SK-N-SH (cell line): ENCODE measurements at regions not wholly inside any gene's neighbourhood (a gene's known extent, or its start where the extent isn't known, plus 50 kb on each side); places are given as distances from the start of the nearest gene placed in this dataset.

Experiments used
- CTCF ChIP-seq: fragments of 200-600 bp; sonication (generic); IDR thresholded peaks from 2 replicates; pipeline ENCODE4 v1.6.1; 2017; ENCODE audit warnings: antibody characterized with exemption, mild to moderate bottlenecking, moderate library complexity
- EP300 ChIP-seq, 2 experiments: IDR thresholded peaks; 2 replicates each; pipeline versions ENCODE4 v1.4.0 to v1.6.1; 2012; ENCODE audit warnings: borderline replicate concordance in 1 of 2, low read depth in 1 of 2, low read length in 1 of 2
- POLR2AphosphoS5 ChIP-seq: IDR thresholded peaks from 2 replicates; pipeline ENCODE4 v1.6.1; 2012; ENCODE audit warnings: low read depth, low read length
- RAD21 ChIP-seq: IDR thresholded peaks from 2 replicates; pipeline ENCODE4 v1.6.1; 2012; ENCODE audit warnings: mild to moderate bottlenecking, low read length
- RXRA ChIP-seq: IDR thresholded peaks from 2 replicates; pipeline ENCODE4 v1.4.0; 2012; ENCODE audit warnings: low read depth, mild to moderate bottlenecking, borderline replicate concordance
- SIN3A ChIP-seq: IDR thresholded peaks from 2 replicates; pipeline ENCODE4 v1.6.1; 2012; ENCODE audit warnings: low read depth, mild to moderate bottlenecking, low read length, moderate library complexity, borderline replicate concordance
- TAF1 ChIP-seq: IDR thresholded peaks from 2 replicates; pipeline ENCODE4 v1.6.1; 2012; ENCODE audit warnings: low read depth, mild to moderate bottlenecking, low read length, moderate library complexity, borderline replicate concordance
- TF ChIP-seq, protein P1 (sequence below): IDR thresholded peaks from 2 replicates; pipeline ENCODE4 v1.4.0; 2012; ENCODE audit warnings: low read depth, borderline replicate concordance
- TF ChIP-seq, protein P2 (sequence below): IDR thresholded peaks from 2 replicates; pipeline ENCODE4 v1.4.0; 2012; ENCODE audit warnings: low read depth, borderline replicate concordance
- TF ChIP-seq, protein P3 (sequence below): IDR thresholded peaks from 2 replicates; pipeline ENCODE4 v1.4.0; 2012; ENCODE audit warnings: low read depth

GRCh38 chr10:37710831-37711616 is 146.4 kb downstream of the ZNF248 start:
- TF ChIP-seq, protein P1, sequence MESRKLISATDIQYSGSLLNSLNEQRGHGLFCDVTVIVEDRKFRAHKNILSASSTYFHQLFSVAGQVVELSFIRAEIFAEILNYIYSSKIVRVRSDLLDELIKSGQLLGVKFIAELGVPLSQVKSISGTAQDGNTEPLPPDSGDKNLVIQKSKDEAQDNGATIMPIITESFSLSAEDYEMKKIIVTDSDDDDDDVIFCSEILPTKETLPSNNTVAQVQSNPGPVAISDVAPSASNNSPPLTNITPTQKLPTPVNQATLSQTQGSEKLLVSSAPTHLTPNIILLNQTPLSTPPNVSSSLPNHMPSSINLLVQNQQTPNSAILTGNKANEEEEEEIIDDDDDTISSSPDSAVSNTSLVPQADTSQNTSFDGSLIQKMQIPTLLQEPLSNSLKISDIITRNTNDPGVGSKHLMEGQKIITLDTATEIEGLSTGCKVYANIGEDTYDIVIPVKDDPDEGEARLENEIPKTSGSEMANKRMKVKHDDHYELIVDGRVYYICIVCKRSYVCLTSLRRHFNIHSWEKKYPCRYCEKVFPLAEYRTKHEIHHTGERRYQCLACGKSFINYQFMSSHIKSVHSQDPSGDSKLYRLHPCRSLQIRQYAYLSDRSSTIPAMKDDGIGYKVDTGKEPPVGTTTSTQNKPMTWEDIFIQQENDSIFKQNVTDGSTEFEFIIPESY, result no peak
- no peak for TF ChIP-seq CTCF
- TF ChIP-seq TAF1, result no peak
- no peak for TF ChIP-seq POLR2AphosphoS5
- TF ChIP-seq RAD21, result no peak
- TF ChIP-seq, protein P2, sequence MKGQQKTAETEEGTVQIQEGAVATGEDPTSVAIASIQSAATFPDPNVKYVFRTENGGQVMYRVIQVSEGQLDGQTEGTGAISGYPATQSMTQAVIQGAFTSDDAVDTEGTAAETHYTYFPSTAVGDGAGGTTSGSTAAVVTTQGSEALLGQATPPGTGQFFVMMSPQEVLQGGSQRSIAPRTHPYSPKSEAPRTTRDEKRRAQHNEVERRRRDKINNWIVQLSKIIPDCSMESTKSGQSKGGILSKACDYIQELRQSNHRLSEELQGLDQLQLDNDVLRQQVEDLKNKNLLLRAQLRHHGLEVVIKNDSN, result no peak
- TF ChIP-seq SIN3A, result no peak
- TF ChIP-seq, protein P3, sequence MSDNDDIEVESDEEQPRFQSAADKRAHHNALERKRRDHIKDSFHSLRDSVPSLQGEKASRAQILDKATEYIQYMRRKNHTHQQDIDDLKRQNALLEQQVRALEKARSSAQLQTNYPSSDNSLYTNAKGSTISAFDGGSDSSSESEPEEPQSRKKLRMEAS, result no peak
- TF ChIP-seq RXRA, result no peak
- no peak for TF ChIP-seq EP300 (IDR thresholded peaks at IDR 0.05; ENCODE audit: borderline replicate concordance in 1 of 2, low read depth in 1 of 2, low read length in 1 of 2)
